Right lobe of liver (tissue), 6 donors: ENCODE measurements at regions not wholly inside any gene's neighbourhood (a gene's known extent, or its start where the extent isn't known, plus 50 kb on each side); places are given as distances from the start of the nearest gene placed in this dataset.

Experiments
- ATAC-seq, 4 donors: fragments of 200-7000 bp; cut with Tn5 transposase; one replicate each; pipeline ENCODE4 v1.9.1; 2020; ENCODE audit warnings: mild to moderate bottlenecking in 4 of 4, moderate library complexity in 4 of 4
- DNase-seq, 3 donors: peaks; one replicate each; pipeline ENCODE4 v3.0.0-alpha.2; 2020
- H3K27ac ChIP-seq, 3 donors: fragments of 200-600 bp; one replicate each; pipeline ENCODE4 v1.8.0; 2022
- H3K27me3 ChIP-seq, 2 donors: fragments of 200-600 bp; one replicate each; pipeline ENCODE4 v1.8.0; 2022
- H3K36me3 ChIP-seq, 4 donors: fragments of 200-600 bp; sonication (generic) in 1 of 4; one replicate each; pipeline versions ENCODE4 v1.5.1 to v1.8.0; 2017 to 2022; ENCODE audit warnings: control low read depth in 1 of 4
- H3K4me1 ChIP-seq, 4 donors: fragments of 200-600 bp; sonication (generic) in 1 of 4; one replicate each; pipeline versions ENCODE4 v1.5.1 to v1.8.0; 2017 to 2022; ENCODE audit warnings: control low read depth in 1 of 4
- H3K4me3 ChIP-seq, 3 donors: fragments of 200-600 bp; one replicate each; pipeline ENCODE4 v1.8.0; 2022
- H3K9me3 ChIP-seq, 4 donors: fragments of 200-600 bp; sonication (generic) in 1 of 4; one replicate each; pipeline versions ENCODE4 v1.5.1 to v1.8.0; 2017 to 2022; ENCODE audit warnings: control low read depth in 1 of 4
- POLR2A ChIP-seq: fragments of 450-650 bp; IDR thresholded peaks from one replicate; pipeline ENCODE4 v1.6.1; 2017; ENCODE audit warnings: antibody characterized with exemption, mild to moderate bottlenecking
- WGBS: methylation state at CpG from one replicate; pipeline ENCODE4 v1.1.6; 2018; ENCODE audit warnings: low coverage, low lambda C conversion rate; ENCODE audit not compliant: insufficient coverage; ENCODE audit errors: missing lambda C conversion rate; 5-methylcytosine and 5-hydroxymethylcytosine counted together
- intact Hi-C, 2 donors: fragments of 100-400 bp; cut with DNase I; formaldehyde crosslinking; loops; one replicate each; pipeline versions ENCODE4 v1.11.2 to v1.14.1; 2022
- TF ChIP-seq, protein P1 (sequence below), 4 donors: fragments of 200-600 bp in 3 of 4; fragments of 450-650 bp in 1 of 4; IDR thresholded peaks; one replicate each; pipeline versions ENCODE4 v1.5.1 to v1.8.0; 2016 to 2022; ENCODE audit warnings: antibody characterized with exemption in 4 of 4, mild to moderate bottlenecking in 2 of 4
- donor health status: DM: no; HTN: yes; CAD: no.
- donor health status: DM: no; HTN: no; CAD: no.
- donor health status: DM: no; HTN: no; CAD: no.
- donor health status: DM: no; HTN: yes; CAD: no.
- donor health status: DM: no; HTN: yes; CAD: no.

DNA sequence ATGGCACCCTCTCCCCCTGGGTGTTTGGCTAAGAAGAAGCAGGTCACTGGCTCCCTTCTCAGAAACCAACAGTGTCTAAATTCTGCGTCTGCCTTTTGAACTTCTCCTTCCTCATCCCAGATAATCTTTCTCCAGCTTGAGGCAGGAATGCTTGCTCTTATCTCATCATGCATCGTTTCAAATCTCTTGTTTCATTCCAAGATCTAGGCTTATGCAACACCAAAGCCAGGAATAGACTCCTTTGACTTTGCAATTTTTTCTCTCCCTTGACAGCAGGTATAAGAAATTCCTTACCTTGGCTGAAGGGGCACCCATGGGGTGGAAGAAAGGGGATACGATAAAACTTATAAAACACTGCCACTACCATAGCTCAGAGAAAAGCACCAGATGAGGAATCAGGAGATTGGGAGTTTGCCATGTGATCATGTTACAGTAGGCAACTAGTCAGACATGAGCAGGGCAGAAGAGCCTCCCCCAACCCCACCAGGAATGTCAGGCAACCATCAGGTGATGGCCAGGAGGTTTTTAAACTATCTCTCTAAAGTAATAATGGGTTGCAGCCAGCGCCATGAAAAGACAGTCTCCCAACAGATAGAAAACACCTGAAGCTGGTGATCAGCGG is 498.9 kb downstream of the KLF12 start:
- ATAC-seq (no peak), DNase-seq (no peak)
- Histone ChIP-seq H3K36me3 (no peaks in the 10 kb centered on the region), H3K9me3 (no peaks in the 10 kb centered on the region), H3K4me1 (no peaks in the 10 kb centered on the region), H3K4me3 (no peak overlapping the region), H3K27me3 (no peaks in the 10 kb centered on the region), H3K27ac (no peak overlapping the region)
- 78% methylated on average over 4 of the region's 5 CpGs for WGBS
- TF ChIP-seq POLR2A = no peak
- TF ChIP-seq, protein P1, sequence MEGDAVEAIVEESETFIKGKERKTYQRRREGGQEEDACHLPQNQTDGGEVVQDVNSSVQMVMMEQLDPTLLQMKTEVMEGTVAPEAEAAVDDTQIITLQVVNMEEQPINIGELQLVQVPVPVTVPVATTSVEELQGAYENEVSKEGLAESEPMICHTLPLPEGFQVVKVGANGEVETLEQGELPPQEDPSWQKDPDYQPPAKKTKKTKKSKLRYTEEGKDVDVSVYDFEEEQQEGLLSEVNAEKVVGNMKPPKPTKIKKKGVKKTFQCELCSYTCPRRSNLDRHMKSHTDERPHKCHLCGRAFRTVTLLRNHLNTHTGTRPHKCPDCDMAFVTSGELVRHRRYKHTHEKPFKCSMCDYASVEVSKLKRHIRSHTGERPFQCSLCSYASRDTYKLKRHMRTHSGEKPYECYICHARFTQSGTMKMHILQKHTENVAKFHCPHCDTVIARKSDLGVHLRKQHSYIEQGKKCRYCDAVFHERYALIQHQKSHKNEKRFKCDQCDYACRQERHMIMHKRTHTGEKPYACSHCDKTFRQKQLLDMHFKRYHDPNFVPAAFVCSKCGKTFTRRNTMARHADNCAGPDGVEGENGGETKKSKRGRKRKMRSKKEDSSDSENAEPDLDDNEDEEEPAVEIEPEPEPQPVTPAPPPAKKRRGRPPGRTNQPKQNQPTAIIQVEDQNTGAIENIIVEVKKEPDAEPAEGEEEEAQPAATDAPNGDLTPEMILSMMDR (IDR thresholded peaks at IDR 0.05) = no peak
- intact Hi-C loops = no loop called here

DNA sequence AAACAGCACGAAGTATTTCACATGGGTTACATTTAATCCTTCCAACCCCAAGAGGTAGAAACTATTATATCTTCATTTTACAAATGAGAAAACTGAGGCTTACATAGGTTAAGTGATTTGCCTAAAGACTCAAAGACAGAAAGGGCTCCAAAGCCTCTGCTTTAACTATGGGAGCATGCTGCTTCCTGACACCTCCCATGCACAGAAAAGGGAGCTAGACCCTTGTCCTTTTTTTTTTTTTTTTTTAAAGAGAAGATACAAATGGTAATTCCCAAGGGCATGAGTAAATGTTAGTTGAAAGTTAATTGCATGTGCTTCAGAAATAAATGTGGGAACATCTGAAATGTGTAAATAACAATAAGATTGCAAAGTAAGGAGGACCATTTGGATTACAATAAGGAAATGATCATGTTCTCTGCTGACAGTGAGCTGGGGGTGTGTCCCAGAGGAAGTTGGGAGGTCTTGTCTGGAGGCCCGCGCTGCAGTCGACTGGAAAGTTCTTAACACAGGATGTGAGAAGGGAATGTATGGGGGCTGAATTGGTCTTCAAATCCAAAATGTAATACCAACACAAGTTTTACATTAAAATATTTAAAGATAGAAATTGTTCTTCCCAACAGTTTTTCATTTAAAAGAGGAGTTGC is 500.3 kb downstream of the KLF12 start:
- H3K4me1 ChIP-seq = no peaks in the 10 kb centered on the region
- H3K27ac ChIP-seq = no peak overlapping the region
- no peak for TF ChIP-seq POLR2A
- TF ChIP-seq, protein P1 (IDR thresholded peaks at IDR 0.05) = no peak
- H3K4me3 ChIP-seq = no peak overlapping the region
- WGBS = 83% methylated on average over 4 of the region's 4 CpGs
- no peak for DNase-seq
- H3K27me3 ChIP-seq = no peaks in the 10 kb centered on the region
- H3K36me3 ChIP-seq = no peaks in the 10 kb centered on the region
- H3K9me3 ChIP-seq = no peaks in the 10 kb centered on the region
- ATAC-seq = no peak
- intact Hi-C loops = no loop called here

DNA sequence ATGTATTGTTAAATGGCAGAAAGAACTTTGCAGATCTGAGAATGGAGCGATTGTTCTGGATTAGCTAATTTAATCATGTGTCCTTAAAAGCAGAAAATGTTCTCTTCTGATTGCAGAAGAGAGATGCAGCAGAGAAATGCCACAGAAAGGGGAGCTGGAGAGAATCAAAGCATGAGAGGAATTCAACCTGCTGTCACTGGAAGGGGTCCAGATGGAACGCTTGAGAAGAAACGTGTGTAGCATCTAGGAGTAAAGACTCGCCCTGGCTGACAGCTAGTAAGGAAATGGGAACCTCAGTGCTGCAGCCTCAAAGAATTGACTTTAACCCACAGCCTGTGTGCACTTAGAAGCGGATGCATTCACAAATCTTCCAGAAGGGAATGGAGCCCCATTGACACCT is 502.8 kb downstream of the KLF12 start:
- H3K36me3 ChIP-seq = no peaks in the 10 kb centered on the region
- H3K4me3 ChIP-seq = no peak overlapping the region
- H3K4me1 ChIP-seq = no peaks in the 10 kb centered on the region
- DNase-seq = no peak
- ATAC-seq = no peak
- H3K27ac ChIP-seq = no peak overlapping the region
- intact Hi-C loops = no loop called here
- TF ChIP-seq, protein P1 (IDR thresholded peaks at IDR 0.05) = no peak
- no peak for TF ChIP-seq POLR2A
- no peaks in the 10 kb centered on the region for H3K27me3 ChIP-seq
- H3K9me3 ChIP-seq = no peaks in the 10 kb centered on the region
- WGBS = 48% methylated on average over 3 of the region's 5 CpGs

DNA sequence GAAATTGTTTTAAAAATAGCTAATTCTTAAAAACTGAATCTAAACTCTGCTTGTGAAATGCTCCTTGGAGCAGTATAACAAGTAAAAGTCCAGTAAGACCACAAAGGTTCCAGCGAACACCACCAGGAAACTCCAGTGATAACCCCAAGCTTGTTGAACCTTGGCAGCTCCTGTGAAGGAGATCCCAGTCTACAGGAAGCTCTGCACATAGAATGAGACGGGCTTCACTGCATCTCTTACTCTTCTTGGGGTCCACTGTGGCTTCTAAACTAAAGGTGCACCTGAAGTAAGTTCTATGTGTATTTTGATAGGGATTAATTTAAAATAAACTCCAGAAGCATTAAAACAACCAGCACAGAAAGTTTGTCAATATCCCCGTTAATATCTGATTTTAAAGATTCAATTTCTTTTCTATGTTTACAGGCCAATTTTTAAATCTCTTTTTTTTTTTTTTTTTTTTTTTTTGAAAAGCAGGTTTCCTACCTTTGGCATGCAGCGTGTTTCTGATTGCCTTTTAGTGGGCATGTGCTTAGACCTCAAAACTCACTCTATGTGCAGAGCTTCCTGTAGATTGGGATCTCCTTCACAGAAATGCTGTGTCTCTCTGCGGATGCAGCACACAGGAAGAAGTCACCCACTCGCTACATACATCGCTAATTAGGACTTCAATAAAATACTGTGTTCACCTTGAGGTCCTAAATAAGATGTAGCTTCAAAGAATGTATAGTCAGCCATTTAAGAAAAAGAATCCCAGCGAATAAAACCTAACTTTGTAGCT is 508.5 kb downstream of the KLF12 start:
- Histone ChIP-seq H3K4me3 (no peak overlapping the region), H3K27me3 (no peaks in the 10 kb centered on the region), H3K36me3 (no peaks in the 10 kb centered on the region), H3K9me3 (no peaks in the 10 kb centered on the region), H3K27ac (no peak overlapping the region), H3K4me1 (no peaks in the 10 kb centered on the region)
- 56% methylated on average over 8 of the region's 8 CpGs for WGBS
- intact Hi-C loops = no loop called here
- no peak for ATAC-seq
- TF ChIP-seq, protein P1 (IDR thresholded peaks at IDR 0.05) = no peak
- no peak for TF ChIP-seq POLR2A
- DNase-seq = no peak
